ENCODE measurements at regions not wholly inside any gene's neighbourhood (a gene's known extent, or its start where the extent isn't known, plus 50 kb on each side); places are given as distances from the start of the nearest gene placed in this dataset.
"Not testable (repeated sequence)": the region's sequence is repeated elsewhere in the genome, so short reads cannot be mapped to it uniquely, and the experiment has no call there.

DNA sequence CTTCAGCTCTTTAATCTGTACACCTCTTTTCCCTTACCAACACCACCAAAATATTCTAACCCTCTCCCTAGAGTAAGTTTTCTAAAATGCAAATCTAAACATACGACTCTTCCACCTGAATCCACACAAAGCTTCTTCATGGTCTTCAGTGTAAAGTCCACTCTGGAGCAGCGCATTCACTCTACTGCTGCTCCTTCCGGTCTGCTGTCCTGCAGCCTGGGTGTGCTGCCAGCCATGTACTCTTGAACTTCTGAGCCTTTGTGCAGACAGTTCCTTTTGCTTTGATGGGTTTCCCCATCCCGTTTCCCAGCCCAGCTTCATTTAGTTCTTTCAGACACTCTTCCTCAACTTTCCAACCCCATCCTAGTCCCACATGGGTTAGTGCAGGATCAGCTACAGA is 108.7 kb upstream of the SGK1 start:
- no peaks in the 10 kb centered on the region for H3K36me3 Mint-ChIP-seq (ENCODE audit: low read depth)
- peaks cover 3% of the 10 kb centered on the region for H3K4me1 Mint-ChIP-seq
- H3K4me3 Mint-ChIP-seq = no peak overlapping the region
- no peaks in the 10 kb centered on the region for H3K9me3 Mint-ChIP-seq
- TF ChIP-seq, protein P1, sequence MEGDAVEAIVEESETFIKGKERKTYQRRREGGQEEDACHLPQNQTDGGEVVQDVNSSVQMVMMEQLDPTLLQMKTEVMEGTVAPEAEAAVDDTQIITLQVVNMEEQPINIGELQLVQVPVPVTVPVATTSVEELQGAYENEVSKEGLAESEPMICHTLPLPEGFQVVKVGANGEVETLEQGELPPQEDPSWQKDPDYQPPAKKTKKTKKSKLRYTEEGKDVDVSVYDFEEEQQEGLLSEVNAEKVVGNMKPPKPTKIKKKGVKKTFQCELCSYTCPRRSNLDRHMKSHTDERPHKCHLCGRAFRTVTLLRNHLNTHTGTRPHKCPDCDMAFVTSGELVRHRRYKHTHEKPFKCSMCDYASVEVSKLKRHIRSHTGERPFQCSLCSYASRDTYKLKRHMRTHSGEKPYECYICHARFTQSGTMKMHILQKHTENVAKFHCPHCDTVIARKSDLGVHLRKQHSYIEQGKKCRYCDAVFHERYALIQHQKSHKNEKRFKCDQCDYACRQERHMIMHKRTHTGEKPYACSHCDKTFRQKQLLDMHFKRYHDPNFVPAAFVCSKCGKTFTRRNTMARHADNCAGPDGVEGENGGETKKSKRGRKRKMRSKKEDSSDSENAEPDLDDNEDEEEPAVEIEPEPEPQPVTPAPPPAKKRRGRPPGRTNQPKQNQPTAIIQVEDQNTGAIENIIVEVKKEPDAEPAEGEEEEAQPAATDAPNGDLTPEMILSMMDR (IDR thresholded peaks at IDR 0.05; ENCODE audit: unreplicated experiment in 3 of 3) = no peak
- peak overlapping the region in 1 of 3 experiments; percentile 9 for H3K27ac Mint-ChIP-seq
- H3K27me3 Mint-ChIP-seq (ENCODE audit: low read depth) = peaks cover 3% of the 10 kb centered on the region

DNA sequence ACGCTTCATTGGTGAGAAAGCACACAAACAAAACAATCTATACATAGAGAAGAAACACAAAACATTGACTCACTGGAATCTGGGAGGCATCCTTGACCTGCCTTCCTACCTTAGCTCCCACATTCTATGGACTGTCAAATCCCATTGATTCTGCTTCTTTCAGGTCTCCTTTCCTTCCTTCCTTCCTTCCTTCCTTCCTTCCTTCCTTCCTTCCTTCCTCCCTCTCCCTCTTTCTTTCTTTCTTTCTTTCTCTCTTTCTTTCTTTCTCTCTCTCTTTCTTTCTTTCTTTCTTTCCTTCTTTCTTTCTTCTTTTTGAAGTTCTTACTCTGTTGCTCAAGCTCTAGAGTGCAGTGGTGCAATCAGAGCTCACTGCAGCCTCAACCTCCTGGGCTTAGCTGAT is 108.0 kb upstream of the SGK1 start:
- H3K4me3 Mint-ChIP-seq; H3K36me3 Mint-ChIP-seq (ENCODE audit: low read depth); H3K4me1 Mint-ChIP-seq; H3K9me3 Mint-ChIP-seq; H3K27me3 Mint-ChIP-seq (ENCODE audit: low read depth); H3K27ac Mint-ChIP-seq: not testable (repeated sequence)

GRCh38 chr6:134425513-134425912 is 107.6 kb upstream of the SGK1 start:
- Mint-ChIP-seq H3K36me3 (ENCODE audit: low read depth) (no peaks in the 10 kb centered on the region), H3K27ac (no peak overlapping the region), H3K27me3 (ENCODE audit: low read depth) (peaks cover 6% of the 10 kb centered on the region), H3K4me3 (no peak overlapping the region), H3K9me3 (no peaks in the 10 kb centered on the region), H3K4me1 (no peaks in the 10 kb centered on the region)
- TF ChIP-seq, protein P1 (IDR thresholded peaks at IDR 0.05; ENCODE audit: unreplicated experiment in 3 of 3) = no peak

DNA sequence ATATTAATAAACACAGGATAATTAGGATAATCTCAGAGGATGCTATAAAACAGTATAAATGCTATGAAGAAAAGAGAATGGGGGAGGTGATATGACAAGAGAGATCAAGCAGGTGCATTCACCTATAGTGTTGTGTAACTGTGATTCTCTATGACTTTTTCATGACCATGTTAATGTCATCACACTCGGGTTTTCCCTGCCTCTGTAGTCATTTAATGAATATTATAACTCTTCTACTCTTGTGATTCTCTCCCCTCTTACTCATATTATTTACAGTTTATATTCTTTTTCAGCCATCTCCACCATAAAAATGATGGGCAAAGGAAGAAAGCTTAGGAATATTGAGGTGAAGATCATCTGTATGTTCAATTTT is 106.9 kb upstream of the SGK1 start:
- H3K36me3 Mint-ChIP-seq (ENCODE audit: low read depth) = no peaks in the 10 kb centered on the region
- H3K27ac Mint-ChIP-seq = no peak overlapping the region
- H3K4me1 Mint-ChIP-seq = no peaks in the 10 kb centered on the region
- TF ChIP-seq, protein P1 (IDR thresholded peaks at IDR 0.05; ENCODE audit: unreplicated experiment in 3 of 3) = no peak
- H3K4me3 Mint-ChIP-seq = no peak overlapping the region
- H3K27me3 Mint-ChIP-seq (ENCODE audit: low read depth) = peaks cover 6% of the 10 kb centered on the region
- H3K9me3 Mint-ChIP-seq = no peaks in the 10 kb centered on the region

DNA sequence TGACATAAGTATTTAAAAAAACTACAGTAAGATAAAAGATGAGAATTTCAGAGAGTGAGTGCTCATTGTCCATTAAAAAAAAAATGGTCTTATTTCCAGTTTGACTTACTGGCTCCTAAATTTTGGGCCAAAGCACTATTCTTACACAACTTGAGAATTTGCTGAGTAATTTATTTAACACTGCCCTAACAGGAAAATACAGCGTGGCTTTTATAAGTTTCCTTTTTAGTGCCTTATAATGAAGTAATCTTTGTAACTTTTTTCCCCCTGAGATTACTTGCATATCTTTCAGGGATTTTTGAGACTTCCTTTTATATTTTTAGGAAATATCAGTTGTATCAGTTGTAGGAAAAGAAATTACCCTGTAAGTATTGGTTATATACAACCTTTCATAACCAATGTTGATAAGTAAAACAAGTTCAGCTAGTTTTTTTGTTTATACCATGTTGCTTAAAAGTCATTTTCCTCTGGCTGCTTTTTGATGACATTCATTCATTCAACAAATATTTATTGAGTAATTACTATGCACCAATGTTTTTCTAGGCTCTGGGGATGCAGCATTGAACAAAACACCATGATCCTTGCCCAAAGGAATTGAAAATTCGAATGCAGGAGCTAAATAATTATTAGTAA is 106.4 kb upstream of the SGK1 start:
- H3K4me1 Mint-ChIP-seq = no peaks in the 10 kb centered on the region
- H3K36me3 Mint-ChIP-seq (ENCODE audit: low read depth) = no peaks in the 10 kb centered on the region
- TF ChIP-seq, protein P1 (IDR thresholded peaks at IDR 0.05; ENCODE audit: unreplicated experiment in 3 of 3) = no peak
- no peak overlapping the region for H3K27ac Mint-ChIP-seq
- no peak overlapping the region for H3K4me3 Mint-ChIP-seq
- H3K27me3 Mint-ChIP-seq (ENCODE audit: low read depth) = peaks cover 6% of the 10 kb centered on the region
- no peaks in the 10 kb centered on the region for H3K9me3 Mint-ChIP-seq

DNA sequence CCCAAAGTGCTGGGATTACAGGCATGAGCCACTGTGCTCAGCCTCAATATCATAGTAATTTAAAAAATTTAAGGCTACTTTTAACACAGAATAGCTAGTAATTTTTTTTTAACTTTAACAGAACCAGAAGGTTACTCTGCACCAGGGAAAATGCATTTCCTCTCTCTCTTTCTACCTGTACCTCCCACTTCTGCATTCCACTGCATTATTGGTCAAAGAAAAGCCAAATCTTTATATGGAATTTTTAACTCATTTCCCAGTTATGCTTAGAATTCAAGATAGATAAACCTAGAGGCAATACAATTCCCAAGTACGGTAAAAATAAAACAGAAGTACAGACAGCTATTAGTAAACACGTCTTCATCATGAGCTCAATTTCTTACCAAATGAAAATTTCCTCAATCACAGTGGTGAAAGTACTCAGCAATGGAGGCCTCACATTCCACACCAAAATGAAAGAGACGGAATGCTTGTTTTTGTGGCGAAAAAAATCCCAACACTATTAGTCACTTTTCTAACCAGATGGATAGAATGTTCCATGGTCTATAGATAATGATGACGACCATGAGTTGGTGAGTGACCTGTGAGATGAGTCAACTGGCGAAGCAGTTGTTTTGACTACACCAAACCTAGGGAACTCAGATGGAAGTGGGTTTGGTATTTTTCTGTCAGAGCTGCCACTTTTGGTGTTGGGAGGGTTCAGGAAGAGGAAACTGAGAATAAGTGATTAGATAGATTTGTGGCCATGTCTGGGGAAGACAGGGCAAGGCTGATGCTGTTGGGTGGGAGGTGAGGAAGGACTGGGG is 104.7 kb upstream of the SGK1 start:
- H3K27me3 Mint-ChIP-seq (ENCODE audit: low read depth) = peaks cover 3% of the 10 kb centered on the region
- TF ChIP-seq, protein P1 (IDR thresholded peaks at IDR 0.05; ENCODE audit: unreplicated experiment in 3 of 3) = no peak
- H3K27ac Mint-ChIP-seq = peak overlapping the region in 1 of 3 experiments; percentile 15
- no peaks in the 10 kb centered on the region for H3K36me3 Mint-ChIP-seq (ENCODE audit: low read depth)
- no peaks in the 10 kb centered on the region for H3K4me1 Mint-ChIP-seq
- no peak overlapping the region for H3K4me3 Mint-ChIP-seq
- H3K9me3 Mint-ChIP-seq = no peaks in the 10 kb centered on the region
